Activated CD4-positive, alpha-beta memory T cell treated with anti-CD3 and anti-CD28 coated beads for 36 hours (primary cell): ENCODE measurements at regions not wholly inside any gene's neighbourhood (a gene's known extent, or its start where the extent isn't known, plus 50 kb on each side); places are given as distances from the start of the nearest gene placed in this dataset.
"Not testable (repeated sequence)": the region's sequence is repeated elsewhere in the genome, so short reads cannot be mapped to it uniquely, and the experiment has no call there.

Experiments
- CTCF ChIA-PET: fragments of 350-600 bp; sonication (Branson Sonifier 250); formaldehyde crosslinking; loops from one replicate; lab custom pipeline; 2021; ENCODE audit warnings: antibody characterized with exemption, inconsistent platforms; lab: Charles Lee
- POLR2A ChIA-PET: fragments of 350-600 bp; sonication (Branson Sonifier 250); formaldehyde crosslinking; loops from one replicate; lab custom pipeline; 2021; ENCODE audit warnings: antibody characterized with exemption; lab: Charles Lee
- DNase-seq: peaks from one replicate; pipeline ENCODE4 v3.0.0-alpha.2; 2020
- H3K27ac Mint-ChIP-seq: one replicate; pipeline ENCODE4 v1.8.0; 2021; ENCODE audit warnings: mixed read lengths
- H3K27me3 Mint-ChIP-seq: one replicate; pipeline ENCODE4 v1.8.0; 2021; ENCODE audit warnings: mixed read lengths
- H3K36me3 Mint-ChIP-seq: one replicate; pipeline ENCODE4 v1.8.0; 2021; ENCODE audit warnings: mixed read lengths
- H3K4me1 Mint-ChIP-seq: one replicate; pipeline ENCODE4 v1.8.0; 2021; ENCODE audit warnings: low read depth, mixed read lengths
- H3K4me3 Mint-ChIP-seq: one replicate; pipeline ENCODE4 v1.8.0; 2021; ENCODE audit warnings: mild to moderate bottlenecking, mixed read lengths
- H3K9me3 Mint-ChIP-seq: one replicate; pipeline ENCODE4 v1.8.0; 2021; ENCODE audit warnings: mixed read lengths
- intact Hi-C: fragments of 100-400 bp; cut with micrococcal nuclease; formaldehyde crosslinking; loops from one replicate; pipeline ENCODE4 v1.15.1; 2023

DNA sequence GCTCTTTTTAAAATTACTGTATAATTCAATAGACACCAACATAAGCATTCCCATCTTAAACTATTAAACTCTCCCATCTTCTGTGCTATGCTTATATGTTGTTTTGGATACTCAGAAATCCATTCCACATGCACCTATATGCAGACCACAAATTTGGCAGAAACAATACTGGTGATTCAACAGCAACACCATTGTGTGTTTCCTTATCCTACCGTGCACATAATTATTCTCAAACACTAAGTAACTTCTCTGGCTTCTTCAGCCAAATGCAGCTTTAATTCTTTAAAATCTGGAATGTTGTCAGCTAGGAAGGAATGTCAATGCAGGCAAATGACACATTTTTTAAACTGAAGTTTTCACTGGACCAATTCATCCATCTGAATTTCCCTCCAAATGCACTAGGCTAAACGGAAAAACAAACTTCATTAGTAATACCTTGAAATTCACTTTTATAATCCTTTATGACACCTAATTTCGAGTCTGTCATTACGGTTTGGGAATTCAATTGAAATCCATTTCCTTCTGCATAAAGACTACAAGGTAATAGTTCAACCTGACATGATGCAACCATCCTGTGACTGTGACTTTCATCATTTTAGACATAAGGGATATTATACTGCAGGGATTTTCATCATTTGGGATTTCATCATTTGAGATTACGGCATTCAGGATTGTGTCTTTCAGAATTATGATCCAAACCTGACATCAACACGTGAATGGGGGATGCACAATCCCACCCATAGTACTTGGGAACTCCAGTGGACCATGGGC lies 308.5 kb downstream of the LTN1 start:
- DNase-seq: no peak
- H3K36me3 Mint-ChIP-seq: no peaks in the 10 kb centered on the region
- no peaks in the 10 kb centered on the region for H3K27me3 Mint-ChIP-seq
- CTCF ChIA-PET: no interaction called here
- POLR2A ChIA-PET: no interaction called here
- H3K4me1 Mint-ChIP-seq: no peaks in the 10 kb centered on the region
- H3K27ac Mint-ChIP-seq: no peak overlapping the region
- H3K4me3 Mint-ChIP-seq: no peak overlapping the region
- intact Hi-C loops: no loop called here
- no peaks in the 10 kb centered on the region for H3K9me3 Mint-ChIP-seq

DNA sequence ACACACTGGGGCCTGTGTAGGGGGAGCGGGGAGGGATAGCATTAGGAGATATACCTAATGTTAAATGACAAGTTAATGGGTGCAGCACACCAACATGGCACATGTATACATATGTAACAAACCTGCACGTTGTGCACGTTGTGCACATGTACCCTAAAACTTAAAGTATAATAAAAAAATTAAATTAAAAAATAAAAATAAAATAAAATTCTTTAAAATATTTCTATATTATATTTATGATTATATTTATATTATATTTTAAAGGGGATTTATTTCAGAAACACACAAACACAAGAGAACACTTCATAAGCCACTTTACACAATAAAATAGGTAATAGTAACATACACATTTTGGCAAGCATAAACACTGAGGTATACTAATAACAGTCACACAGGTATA lies 309.8 kb downstream of the LTN1 start:
- intact Hi-C loops, POLR2A ChIA-PET, DNase-seq, H3K9me3 Mint-ChIP-seq, CTCF ChIA-PET, H3K36me3 Mint-ChIP-seq, H3K27ac Mint-ChIP-seq, H3K27me3 Mint-ChIP-seq, H3K4me1 Mint-ChIP-seq, H3K4me3 Mint-ChIP-seq: not testable (repeated sequence)

DNA sequence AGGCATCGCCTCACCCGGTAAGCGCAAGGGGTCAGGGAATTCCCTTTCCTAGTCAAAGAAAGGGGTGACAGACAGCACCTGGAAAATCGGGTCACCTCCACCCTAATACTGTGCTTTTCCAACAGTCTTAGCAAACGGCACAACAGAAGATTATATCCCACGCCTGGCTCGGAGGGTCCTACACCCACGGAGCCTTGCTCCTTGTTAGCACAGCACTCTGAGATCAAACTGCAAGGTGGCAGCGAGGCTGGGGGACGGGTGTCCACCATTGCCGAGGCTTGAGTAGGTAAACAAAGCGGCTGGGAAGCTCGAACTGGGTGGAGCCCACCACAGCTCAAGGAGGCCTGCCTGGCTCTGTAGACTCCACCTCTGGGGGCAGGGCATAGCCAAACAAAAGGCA lies 315.6 kb downstream of the LTN1 start:
- H3K9me3 Mint-ChIP-seq, POLR2A ChIA-PET: not testable (repeated sequence)

DNA sequence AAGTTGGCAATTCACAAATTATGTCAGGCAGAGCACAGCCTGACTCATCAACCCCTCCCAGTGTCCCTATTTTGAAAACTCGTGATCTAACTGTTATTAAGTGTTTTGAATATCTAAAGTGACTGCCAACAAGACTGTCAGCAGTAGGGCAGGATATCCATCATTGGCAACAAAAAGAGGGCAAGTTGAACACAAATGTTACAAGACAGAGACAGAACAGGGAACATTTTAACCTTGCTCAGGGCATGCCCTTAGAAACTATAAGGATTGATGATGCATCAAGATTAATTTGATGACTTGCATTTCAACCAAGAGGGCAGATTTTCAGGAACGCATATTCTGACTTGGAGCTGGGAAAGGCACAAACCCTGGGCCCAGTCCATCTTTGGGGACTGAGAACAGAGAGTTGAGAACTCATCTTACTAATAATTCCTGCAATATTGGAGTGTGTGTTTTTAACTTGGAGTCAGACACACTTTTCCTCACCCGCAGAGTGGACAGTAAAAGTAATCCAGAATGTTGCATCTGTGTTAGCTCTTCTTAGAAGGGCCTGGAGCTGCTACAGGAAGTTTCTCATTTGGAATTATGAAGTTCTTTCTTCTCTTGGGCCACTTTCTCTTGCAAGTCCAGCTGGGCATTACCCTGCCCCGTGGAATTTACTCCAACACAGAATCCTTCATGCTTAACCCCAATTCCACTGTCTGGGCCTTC lies 317.2 kb downstream of the LTN1 start:
- no peaks in the 10 kb centered on the region for H3K27me3 Mint-ChIP-seq
- no peak overlapping the region for H3K27ac Mint-ChIP-seq
- no peak for DNase-seq
- no peaks in the 10 kb centered on the region for H3K4me1 Mint-ChIP-seq
- peaks cover 6% of the 10 kb centered on the region for H3K9me3 Mint-ChIP-seq
- intact Hi-C loops: no loop called here
- CTCF ChIA-PET: interaction anchor here (0.6 kb wide), 1 partner anchor 1741 kb away, joined by 3 read pairs; no protein-coding TSS in a partner anchor
- peaks cover 2% of the 10 kb centered on the region for H3K36me3 Mint-ChIP-seq
- POLR2A ChIA-PET: no interaction called here
- no peak overlapping the region for H3K4me3 Mint-ChIP-seq

More for the DNA sequence above, 315.6 kb downstream of the LTN1 start:
- CTCF ChIA-PET, H3K4me1 Mint-ChIP-seq, H3K27ac Mint-ChIP-seq, DNase-seq, H3K27me3 Mint-ChIP-seq, H3K36me3 Mint-ChIP-seq, H3K4me3 Mint-ChIP-seq, intact Hi-C loops: not testable (repeated sequence)

DNA sequence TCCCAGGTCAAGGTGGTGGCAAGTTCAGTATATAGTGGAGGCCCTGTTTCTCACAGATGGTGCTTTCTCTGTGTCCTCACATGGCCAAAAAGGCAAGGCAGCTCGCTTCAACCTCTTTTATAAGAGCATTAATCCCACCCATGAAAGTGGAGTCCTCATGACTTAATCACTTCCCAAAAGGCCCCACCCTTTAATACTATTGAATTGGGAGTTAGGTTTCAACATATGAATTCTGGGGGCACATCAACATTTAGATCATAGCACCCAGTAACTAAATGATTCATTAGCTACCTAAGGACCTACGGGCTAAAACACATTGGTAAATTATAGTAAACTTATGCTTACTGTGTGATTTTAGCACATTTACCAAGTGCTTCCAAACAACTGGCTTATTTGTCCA lies 317.9 kb downstream of the LTN1 start:
- H3K27me3 Mint-ChIP-seq: no peaks in the 10 kb centered on the region
- POLR2A ChIA-PET: no interaction called here
- intact Hi-C loops: no loop called here
- peaks cover 2% of the 10 kb centered on the region for H3K36me3 Mint-ChIP-seq
- CTCF ChIA-PET: no interaction called here
- H3K4me3 Mint-ChIP-seq: no peak overlapping the region
- no peaks in the 10 kb centered on the region for H3K4me1 Mint-ChIP-seq
- no peak overlapping the region for H3K27ac Mint-ChIP-seq
- DNase-seq: no peak
- peaks cover 6% of the 10 kb centered on the region for H3K9me3 Mint-ChIP-seq

DNA sequence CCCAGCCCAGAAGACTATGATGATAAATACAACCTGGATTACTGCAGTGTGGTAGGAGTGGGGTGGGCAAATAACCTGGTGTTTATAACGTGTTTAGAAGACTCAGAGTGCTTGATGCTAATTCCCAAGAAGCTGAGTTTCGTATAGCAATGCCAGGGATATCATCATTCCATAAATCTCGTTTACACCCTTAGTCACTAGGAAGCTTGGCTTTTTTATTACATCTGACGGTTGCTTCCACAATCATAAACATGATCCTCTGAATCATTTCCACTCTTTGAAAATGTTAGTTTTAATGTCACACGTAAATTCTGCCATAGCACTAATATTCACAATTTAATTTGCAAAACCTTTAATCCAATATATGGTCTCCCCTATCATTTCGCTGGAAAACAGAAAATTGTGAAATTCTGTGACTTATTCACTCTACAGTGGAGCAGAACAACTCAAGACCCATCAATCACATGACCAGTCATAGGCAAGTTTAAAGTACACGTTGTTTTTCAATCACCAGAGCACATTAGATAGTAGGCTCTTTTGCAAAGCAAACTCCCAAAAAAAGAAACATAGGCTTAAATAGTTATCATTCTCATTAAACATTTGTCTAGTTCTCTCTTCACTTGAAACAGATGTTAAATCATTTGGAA lies 321.0 kb downstream of the LTN1 start:
- H3K4me3 Mint-ChIP-seq: no peak overlapping the region
- H3K27me3 Mint-ChIP-seq: no peaks in the 10 kb centered on the region
- H3K27ac Mint-ChIP-seq: no peak overlapping the region
- DNase-seq: no peak
- peaks cover 1% of the 10 kb centered on the region for H3K36me3 Mint-ChIP-seq
- intact Hi-C loops: no loop called here
- peaks cover 2% of the 10 kb centered on the region for H3K9me3 Mint-ChIP-seq
- CTCF ChIA-PET: no interaction called here
- H3K4me1 Mint-ChIP-seq: no peaks in the 10 kb centered on the region
- POLR2A ChIA-PET: no interaction called here

DNA sequence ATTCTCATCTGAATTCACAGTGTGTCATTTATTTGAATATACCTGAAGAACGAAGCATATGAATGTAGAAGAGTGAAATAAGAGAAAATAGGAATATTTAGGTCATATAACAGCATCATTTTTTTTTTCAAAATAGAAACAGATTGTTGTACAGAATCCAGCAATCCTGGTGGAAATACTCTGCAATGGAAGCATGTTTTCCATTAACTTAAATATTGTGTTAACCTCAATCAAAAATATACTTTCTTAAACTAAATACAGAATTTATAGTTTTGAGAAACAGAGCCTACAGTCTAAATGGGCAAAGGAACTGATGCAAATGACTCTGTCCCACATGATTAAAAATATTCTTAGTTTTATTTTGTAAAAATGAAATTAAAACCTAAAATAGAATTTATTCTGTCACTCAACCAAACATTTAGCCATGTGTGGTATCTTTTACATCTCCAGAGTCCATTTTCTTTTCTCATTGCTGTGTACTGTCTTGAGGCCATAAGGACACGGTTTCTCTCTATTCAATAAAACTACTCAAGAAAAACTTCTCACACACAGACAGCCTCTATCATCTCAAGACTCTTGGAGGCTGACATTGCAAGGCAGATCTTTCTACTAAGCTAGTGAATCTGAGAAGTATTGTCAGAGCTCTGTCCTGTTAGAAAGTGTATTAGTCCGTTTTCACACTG lies 322.6 kb downstream of the LTN1 start:
- no peak for DNase-seq
- no peaks in the 10 kb centered on the region for H3K27me3 Mint-ChIP-seq
- intact Hi-C loops: no loop called here
- H3K27ac Mint-ChIP-seq: no peak overlapping the region
- CTCF ChIA-PET: no interaction called here
- H3K4me3 Mint-ChIP-seq: no peak overlapping the region
- POLR2A ChIA-PET: no interaction called here
- no peaks in the 10 kb centered on the region for H3K4me1 Mint-ChIP-seq
- peaks cover 1% of the 10 kb centered on the region for H3K36me3 Mint-ChIP-seq
- H3K9me3 Mint-ChIP-seq: no peaks in the 10 kb centered on the region

DNA sequence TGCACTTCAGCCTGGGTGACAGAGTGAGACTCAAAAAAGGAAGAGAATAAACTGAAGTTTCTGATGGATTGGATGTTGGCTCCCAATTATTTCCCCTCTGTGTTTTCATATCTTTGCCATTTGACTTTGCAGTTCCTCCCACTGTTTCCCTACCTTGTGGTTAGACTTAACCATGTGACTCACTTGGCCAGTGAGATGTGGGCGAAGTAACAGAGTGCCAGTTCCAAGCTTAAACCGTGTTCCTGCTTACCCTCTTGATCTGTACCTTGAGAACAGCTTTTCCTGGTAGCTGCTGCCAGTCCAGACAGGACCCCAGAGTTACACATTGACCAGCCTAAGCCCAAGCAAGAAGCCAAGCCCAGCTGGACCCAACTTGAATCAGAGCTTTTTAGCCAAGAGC lies 323.4 kb downstream of the LTN1 start:
- POLR2A ChIA-PET: no interaction called here
- intact Hi-C loops: no loop called here

DNA sequence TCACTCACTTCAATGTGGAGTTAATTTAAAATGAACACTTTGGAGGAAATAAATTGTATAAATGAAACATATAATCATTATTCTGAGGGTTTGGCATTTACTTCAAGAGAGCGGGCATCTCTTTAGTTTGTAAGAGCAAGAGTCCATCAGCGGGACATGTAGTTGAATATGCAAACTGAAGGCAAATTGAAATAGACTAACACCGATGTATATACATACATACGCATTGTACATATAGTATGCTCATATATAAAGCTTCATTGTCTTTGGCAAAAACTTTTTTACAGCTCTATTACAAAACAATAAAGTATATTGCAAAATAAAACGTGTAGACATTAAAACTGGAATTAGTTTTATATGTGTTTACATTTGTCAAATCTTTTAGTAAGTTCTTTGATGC lies 328.9 kb downstream of the LTN1 start:
- no peaks in the 10 kb centered on the region for H3K9me3 Mint-ChIP-seq
- no peaks in the 10 kb centered on the region for H3K4me1 Mint-ChIP-seq
- ChIA-PET CTCF (no interaction called here), POLR2A (no interaction called here)
- H3K27me3 Mint-ChIP-seq: no peaks in the 10 kb centered on the region
- no peak overlapping the region for H3K27ac Mint-ChIP-seq
- intact Hi-C loops: no loop called here
- peaks cover under 1% of the 10 kb centered on the region for H3K36me3 Mint-ChIP-seq
- DNase-seq: no peak
- H3K4me3 Mint-ChIP-seq: no peak overlapping the region

More for the DNA sequence above, 323.4 kb downstream of the LTN1 start:
- H3K27me3 Mint-ChIP-seq: no peaks in the 10 kb centered on the region
- H3K9me3 Mint-ChIP-seq: no peaks in the 10 kb centered on the region
- no peaks in the 10 kb centered on the region for H3K4me1 Mint-ChIP-seq
- H3K27ac Mint-ChIP-seq: no peak overlapping the region
- peaks cover 1% of the 10 kb centered on the region for H3K36me3 Mint-ChIP-seq
- no peak overlapping the region for H3K4me3 Mint-ChIP-seq
- CTCF ChIA-PET: interaction anchor here (1.6 kb wide), 1 partner anchor 76 kb away, joined by 4 read pairs; no protein-coding TSS in a partner anchor
- DNase-seq: no peak

DNA sequence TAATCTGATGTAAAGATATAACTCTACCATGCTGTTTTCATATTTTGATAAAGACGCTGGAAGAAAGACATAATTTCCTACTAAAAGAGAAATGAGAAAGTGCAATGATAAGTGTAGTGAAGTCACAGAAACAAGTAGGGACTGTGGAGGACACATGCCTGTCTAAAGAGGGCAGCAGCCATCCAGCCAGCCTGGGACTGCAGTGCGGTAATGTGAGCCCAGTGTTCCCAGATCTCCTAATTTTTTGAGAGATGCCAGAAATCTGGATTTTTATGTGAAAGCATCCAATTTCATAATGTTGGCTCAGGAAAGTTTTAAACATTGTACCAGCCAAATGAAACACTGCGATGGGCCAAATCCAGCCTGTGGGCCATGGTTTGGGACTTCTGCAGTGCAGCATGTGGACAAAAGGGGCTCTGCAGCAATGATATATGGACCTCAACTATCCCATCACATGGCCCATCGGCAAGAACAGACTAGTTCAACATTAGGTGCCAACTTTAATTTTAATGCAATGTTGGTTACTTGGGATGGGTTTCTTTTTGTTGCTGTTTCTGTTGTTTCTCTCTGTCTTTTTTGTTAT lies 329.5 kb downstream of the LTN1 start:
- no peak for DNase-seq
- no peaks in the 10 kb centered on the region for H3K4me1 Mint-ChIP-seq
- no peaks in the 10 kb centered on the region for H3K9me3 Mint-ChIP-seq
- H3K27ac Mint-ChIP-seq: no peak overlapping the region
- H3K36me3 Mint-ChIP-seq: no peaks in the 10 kb centered on the region
- H3K4me3 Mint-ChIP-seq: no peak overlapping the region
- CTCF ChIA-PET: no interaction called here
- H3K27me3 Mint-ChIP-seq: no peaks in the 10 kb centered on the region
- intact Hi-C loops: no loop called here
- POLR2A ChIA-PET: no interaction called here

DNA sequence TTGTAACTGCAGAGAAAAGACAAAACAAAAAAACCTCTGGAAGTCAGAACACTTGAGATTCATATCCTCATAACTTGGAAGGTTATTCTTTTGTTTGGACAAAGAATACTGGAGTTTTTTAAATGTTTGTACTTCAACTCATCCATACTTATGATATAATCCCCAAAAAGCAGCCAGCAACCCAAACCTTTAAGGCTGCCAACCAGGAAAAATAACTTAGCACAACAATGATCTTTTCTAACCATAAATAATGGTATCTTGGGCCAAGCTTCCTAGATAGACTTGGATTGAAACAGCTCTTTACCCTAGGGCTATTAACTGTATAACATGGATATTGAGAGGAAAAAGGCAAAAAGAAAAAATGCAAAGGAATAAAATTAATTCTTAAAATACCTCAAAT lies 335.1 kb downstream of the LTN1 start:
- H3K36me3 Mint-ChIP-seq: no peaks in the 10 kb centered on the region
- H3K27ac Mint-ChIP-seq: no peak overlapping the region
- intact Hi-C loops: no loop called here
- CTCF ChIA-PET: interaction anchor here (0.8 kb wide), 1 partner anchor 88 kb away, joined by 3 read pairs; no protein-coding TSS in a partner anchor
- POLR2A ChIA-PET: no interaction called here
- no peaks in the 10 kb centered on the region for H3K9me3 Mint-ChIP-seq
- DNase-seq: no peak
- no peaks in the 10 kb centered on the region for H3K27me3 Mint-ChIP-seq
- H3K4me1 Mint-ChIP-seq: no peaks in the 10 kb centered on the region
- no peak overlapping the region for H3K4me3 Mint-ChIP-seq

DNA sequence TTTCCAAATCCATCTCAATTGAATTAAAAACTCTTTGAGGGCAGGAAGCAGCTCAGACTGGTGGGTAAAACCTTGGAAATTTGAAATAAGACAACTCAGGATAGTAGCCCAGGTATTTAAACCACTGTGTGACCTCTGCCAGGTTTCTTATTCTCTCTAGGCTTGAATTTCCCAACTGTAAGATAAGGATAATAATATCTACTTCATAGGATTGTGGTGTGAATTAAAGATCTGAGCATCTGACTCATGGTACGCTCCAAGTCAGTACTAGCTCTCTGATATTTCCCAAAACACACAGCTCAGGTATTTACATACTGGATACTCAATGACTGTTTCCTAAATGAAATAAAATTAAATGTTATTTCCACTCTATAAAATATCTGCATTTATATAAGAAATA lies 337.2 kb downstream of the LTN1 start:
- Mint-ChIP-seq H3K27me3 (no peaks in the 10 kb centered on the region), H3K36me3 (no peaks in the 10 kb centered on the region), H3K9me3 (no peaks in the 10 kb centered on the region), H3K4me1 (no peaks in the 10 kb centered on the region), H3K27ac (no peak overlapping the region), H3K4me3 (no peak overlapping the region)
- POLR2A ChIA-PET: no interaction called here
- CTCF ChIA-PET: no interaction called here
- intact Hi-C loops: no loop called here
- DNase-seq: no peak
